HUES64 (cell line): ENCODE measurements at regions not wholly inside any gene's neighbourhood (a gene's known extent, or its start where the extent isn't known, plus 50 kb on each side); places are given as distances from the start of the nearest gene placed in this dataset.
"Not testable (repeated sequence)": the region's sequence is repeated elsewhere in the genome, so short reads cannot be mapped to it uniquely, and the experiment has no call there.

Experiments used
- H3K27ac ChIP-seq: 2 replicates; pipeline ENCODE4 v1.7.0; 2013; ENCODE audit warnings: low read depth, low read length, inconsistent platforms
- H3K27me3 ChIP-seq: 2 replicates; pipeline ENCODE4 v1.6.1; 2013; ENCODE audit warnings: mild to moderate bottlenecking, low read length; ENCODE audit not compliant: insufficient read depth
- H3K36me3 ChIP-seq: 2 replicates; pipeline ENCODE4 v1.6.1; 2013; ENCODE audit warnings: mild to moderate bottlenecking, low read length; ENCODE audit not compliant: insufficient read depth
- H3K4me1 ChIP-seq: 2 replicates; pipeline ENCODE4 v1.6.1; 2013; ENCODE audit warnings: mild to moderate bottlenecking, low read length, moderate library complexity; ENCODE audit not compliant: insufficient read depth
- H3K4me3 ChIP-seq: 2 replicates; pipeline ENCODE4 v1.5.1; 2013; ENCODE audit warnings: mild to moderate bottlenecking, low read length, moderate library complexity
- H3K9ac ChIP-seq: 2 replicates; pipeline ENCODE4 v1.6.1; 2013; ENCODE audit warnings: mild to moderate bottlenecking, low read depth, low read length
- H3K9me3 ChIP-seq: 2 replicates; pipeline ENCODE4 v1.6.1; 2013; ENCODE audit warnings: low read depth, low read length; ENCODE audit not compliant: insufficient read depth
- WGBS: fragments of 150-250, 120-280 bp; methylation state at CpG from one replicate; pipeline ENCODE4 v1.1.7; 2013; ENCODE audit warnings: missing lambda C conversion rate; 5-methylcytosine and 5-hydroxymethylcytosine counted together

- not testable (repeated sequence) for H3K9ac ChIP-seq, H3K4me3 ChIP-seq, H3K9me3 ChIP-seq, H3K36me3 ChIP-seq, H3K27ac ChIP-seq, H3K4me1 ChIP-seq, H3K27me3 ChIP-seq
- 82% methylated on average over 6 of the region's 6 CpGs for WGBS
These were observed 75.5 kb upstream of the DPP6 start for GRCh38 chr7:153976745-153977144.

- not testable (repeated sequence) for H3K36me3 ChIP-seq, H3K27me3 ChIP-seq, H3K9ac ChIP-seq, H3K4me1 ChIP-seq, H3K27ac ChIP-seq, H3K4me3 ChIP-seq, H3K9me3 ChIP-seq
- 70% methylated on average over 5 of the region's 6 CpGs for WGBS
These were observed 69.0 kb upstream of the DPP6 start for GRCh38 chr7:153983186-153983585.

- not testable (repeated sequence) for H3K9me3 ChIP-seq, H3K4me3 ChIP-seq, H3K36me3 ChIP-seq, H3K4me1 ChIP-seq, H3K27ac ChIP-seq, H3K27me3 ChIP-seq, H3K9ac ChIP-seq
- WGBS = 93% methylated on average over 14 of the region's 23 CpGs
These were observed 63.1 kb upstream of the DPP6 start for GRCh38 chr7:153989066-153989627.

- not testable (repeated sequence) for H3K4me3 ChIP-seq, H3K4me1 ChIP-seq, H3K9ac ChIP-seq, H3K36me3 ChIP-seq, H3K27ac ChIP-seq, H3K9me3 ChIP-seq, H3K27me3 ChIP-seq
- 73% methylated on average over 4 of the region's 11 CpGs for WGBS
These were observed 62.3 kb upstream of the DPP6 start for GRCh38 chr7:153989742-153990425.

DNA sequence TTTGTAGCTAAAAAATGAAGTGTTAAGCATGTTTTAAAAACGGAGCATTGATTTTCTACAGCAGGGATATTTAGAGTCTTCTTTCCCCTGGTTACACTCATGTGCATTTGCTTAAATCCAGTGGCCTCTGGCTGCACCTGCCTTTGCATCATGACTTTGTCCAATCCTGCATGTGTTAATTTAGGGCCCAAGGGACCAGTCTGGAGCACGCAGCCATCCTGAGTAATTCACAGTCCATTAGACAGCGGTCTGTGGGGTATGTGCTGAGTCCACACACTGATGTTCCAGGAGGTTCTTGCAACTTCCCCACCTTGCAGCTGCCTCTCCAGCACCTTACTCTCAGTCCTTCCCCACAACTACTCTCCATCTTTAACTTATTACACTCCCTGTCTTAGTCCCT lies 60.7 kb upstream of the DPP6 start:
- WGBS = 62% methylated on average over 2 of the region's 3 CpGs
- not testable (repeated sequence) for H3K4me3 ChIP-seq, H3K36me3 ChIP-seq, H3K9ac ChIP-seq, H3K9me3 ChIP-seq, H3K4me1 ChIP-seq, H3K27me3 ChIP-seq, H3K27ac ChIP-seq

- not testable (repeated sequence) for H3K4me3 ChIP-seq, H3K9me3 ChIP-seq, H3K4me1 ChIP-seq, H3K9ac ChIP-seq, H3K36me3 ChIP-seq, H3K27ac ChIP-seq, H3K27me3 ChIP-seq
- 94% methylated on average over 2 of the region's 2 CpGs for WGBS
These were observed 58.8 kb upstream of the DPP6 start for GRCh38 chr7:153993402-153993801.

- H3K4me1 ChIP-seq, H3K4me3 ChIP-seq, H3K27me3 ChIP-seq, H3K9me3 ChIP-seq, H3K36me3 ChIP-seq, H3K9ac ChIP-seq, H3K27ac ChIP-seq: not testable (repeated sequence)
- WGBS = 85% methylated on average over 4 of the region's 4 CpGs
These were observed 53.3 kb upstream of the DPP6 start for GRCh38 chr7:153998896-153999295.
